ENCODE measurements at regions not wholly inside any gene's neighbourhood (a gene's known extent, or its start where the extent isn't known, plus 50 kb on each side); places are given as distances from the start of the nearest gene placed in this dataset.
"Not testable (repeated sequence)": the region's sequence is repeated elsewhere in the genome, so short reads cannot be mapped to it uniquely, and the experiment has no call there.

DNA sequence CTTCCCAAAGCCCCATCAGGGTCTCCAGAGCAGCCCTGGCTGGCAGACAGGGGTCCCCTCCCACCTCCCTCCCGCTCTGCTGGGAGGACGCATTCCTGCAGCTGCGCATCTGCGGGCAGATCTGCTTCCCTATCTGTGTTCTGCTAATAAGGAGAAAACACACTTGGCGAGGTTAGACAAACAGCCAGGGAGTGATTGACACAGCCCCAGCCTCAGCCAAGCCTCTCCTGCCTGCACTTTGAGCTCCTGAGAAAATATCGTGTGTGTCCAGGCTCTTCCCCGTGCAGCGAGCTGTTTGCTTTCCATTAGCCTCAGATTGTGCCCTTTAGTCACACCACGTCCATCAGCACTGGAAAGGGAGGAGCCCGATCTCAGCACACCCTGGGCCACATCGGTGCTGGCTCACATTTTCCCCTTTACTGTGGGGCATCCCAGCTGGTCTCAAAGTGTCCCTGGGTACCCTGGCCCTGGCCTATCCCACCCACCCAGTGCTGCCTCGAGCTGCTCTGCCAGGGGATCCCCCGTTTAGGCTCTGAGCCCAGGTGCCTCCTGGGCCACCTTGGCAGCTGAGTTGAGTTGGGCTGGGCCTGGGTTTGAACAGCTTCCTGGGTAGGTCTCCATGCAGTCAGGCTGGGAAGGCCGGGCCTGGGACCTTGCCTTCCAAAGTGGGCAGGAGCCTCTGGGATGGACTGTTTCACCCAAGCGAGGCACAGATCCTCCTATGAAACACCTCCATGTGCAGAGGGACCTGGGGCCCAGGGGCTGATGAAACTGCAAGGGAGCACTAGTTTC is 61.1 kb downstream of the BARX1 start:
- H3K9me3 ChIP-seq (ENCODE audit: control insufficient read depth, low read depth, low read length): peaks cover 13% of the 10 kb centered on the region
- no peak overlapping the region for H3K27ac ChIP-seq (ENCODE audit: low read length)
- H3K27me3 ChIP-seq (ENCODE audit: control insufficient read depth, insufficient read depth, low read length): no peaks in the 10 kb centered on the region
- H3K4me3 ChIP-seq (ENCODE audit: low read length): no peak overlapping the region
- no peaks in the 10 kb centered on the region for H3K4me1 ChIP-seq (ENCODE audit: control insufficient read depth, low read depth, low read length)
- H3K36me3 ChIP-seq (ENCODE audit: control insufficient read depth, low read depth, low read length): no peaks in the 10 kb centered on the region
- no peak overlapping the region for H3K9ac ChIP-seq (ENCODE audit: low read length)

GRCh38 chr9:93893194-93893593 is 62.0 kb downstream of the BARX1 start:
- no peak overlapping the region for H3K27ac ChIP-seq (ENCODE audit: low read length)
- H3K9ac ChIP-seq (ENCODE audit: low read length): no peak overlapping the region
- H3K9me3 ChIP-seq (ENCODE audit: control insufficient read depth, low read depth, low read length): peaks cover 13% of the 10 kb centered on the region
- no peaks in the 10 kb centered on the region for H3K36me3 ChIP-seq (ENCODE audit: control insufficient read depth, low read depth, low read length)
- no peak overlapping the region for H3K4me3 ChIP-seq (ENCODE audit: low read length)
- no peaks in the 10 kb centered on the region for H3K4me1 ChIP-seq (ENCODE audit: control insufficient read depth, low read depth, low read length)
- H3K27me3 ChIP-seq (ENCODE audit: control insufficient read depth, insufficient read depth, low read length): no peaks in the 10 kb centered on the region

DNA sequence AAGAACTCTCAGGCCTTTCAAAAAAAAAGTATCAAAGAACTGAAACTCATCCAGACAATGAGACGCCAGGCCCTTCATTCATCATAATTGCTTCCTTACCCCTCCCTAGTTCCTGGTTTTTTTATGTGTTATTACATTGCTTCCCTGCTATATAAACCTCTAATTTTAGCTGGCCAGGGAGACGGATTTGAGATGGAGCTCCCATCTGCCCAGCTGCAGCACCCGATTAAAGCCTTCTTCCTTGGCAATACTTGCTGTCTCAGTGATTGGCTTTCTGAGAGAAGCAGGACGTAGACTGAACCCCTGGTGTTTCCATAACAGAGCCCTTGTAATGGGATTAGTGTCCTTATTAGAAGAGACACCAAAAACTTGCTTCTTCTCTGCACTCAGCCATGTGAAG is 62.4 kb downstream of the BARX1 start:
- Histone ChIP-seq H3K9me3 (ENCODE audit: control insufficient read depth, low read depth, low read length) (peaks cover 13% of the 10 kb centered on the region), H3K4me1 (ENCODE audit: control insufficient read depth, low read depth, low read length) (no peaks in the 10 kb centered on the region), H3K9ac (ENCODE audit: low read length) (no peak overlapping the region), H3K4me3 (ENCODE audit: low read length) (no peak overlapping the region), H3K27me3 (ENCODE audit: control insufficient read depth, insufficient read depth, low read length) (no peaks in the 10 kb centered on the region), H3K27ac (ENCODE audit: low read length) (no peak overlapping the region), H3K36me3 (ENCODE audit: control insufficient read depth, low read depth, low read length) (no peaks in the 10 kb centered on the region)

GRCh38 chr9:93891549-93892310 is 63.4 kb downstream of the BARX1 start:
- H3K4me1 ChIP-seq (ENCODE audit: control insufficient read depth, low read depth, low read length): no peaks in the 10 kb centered on the region
- H3K9me3 ChIP-seq (ENCODE audit: control insufficient read depth, low read depth, low read length): peaks cover 13% of the 10 kb centered on the region
- H3K27me3 ChIP-seq (ENCODE audit: control insufficient read depth, insufficient read depth, low read length): no peaks in the 10 kb centered on the region
- no peaks in the 10 kb centered on the region for H3K36me3 ChIP-seq (ENCODE audit: control insufficient read depth, low read depth, low read length)
- no peak overlapping the region for H3K27ac ChIP-seq (ENCODE audit: low read length)
- no peak overlapping the region for H3K9ac ChIP-seq (ENCODE audit: low read length)
- H3K4me3 ChIP-seq (ENCODE audit: low read length): no peak overlapping the region

GRCh38 chr9:93891050-93891449 is 64.1 kb downstream of the BARX1 start:
- Histone ChIP-seq H3K27me3 (ENCODE audit: control insufficient read depth, insufficient read depth, low read length) (no peaks in the 10 kb centered on the region), H3K4me3 (ENCODE audit: low read length) (no peak overlapping the region), H3K27ac (ENCODE audit: low read length) (no peak overlapping the region), H3K9me3 (ENCODE audit: control insufficient read depth, low read depth, low read length) (peaks cover 13% of the 10 kb centered on the region), H3K9ac (ENCODE audit: low read length) (no peak overlapping the region), H3K36me3 (ENCODE audit: control insufficient read depth, low read depth, low read length) (no peaks in the 10 kb centered on the region), H3K4me1 (ENCODE audit: control insufficient read depth, low read depth, low read length) (no peaks in the 10 kb centered on the region)

DNA sequence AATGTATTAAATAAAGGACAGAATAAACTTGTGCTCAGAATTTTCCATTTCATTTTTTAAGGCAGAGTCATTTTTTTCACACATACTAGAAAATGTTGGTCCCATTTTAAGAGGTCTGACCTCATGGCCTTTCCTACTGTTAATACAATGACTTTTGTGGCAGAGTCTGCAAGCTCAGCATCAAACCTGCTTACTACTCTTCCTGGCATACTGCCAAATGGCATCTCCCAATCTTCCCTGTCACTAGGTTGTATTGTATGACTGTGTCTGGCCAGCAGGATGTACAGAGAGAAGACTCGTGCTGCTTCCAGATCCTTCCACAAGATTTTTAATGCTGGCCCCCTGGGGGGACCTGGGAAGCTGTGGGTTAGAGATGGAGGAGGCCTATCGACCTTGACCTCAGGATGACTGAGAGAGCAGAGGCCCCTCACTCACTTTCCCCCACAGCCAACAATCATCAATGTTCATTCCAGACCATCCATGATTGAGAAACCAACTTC is 64.7 kb downstream of the BARX1 start:
- no peaks in the 10 kb centered on the region for H3K4me1 ChIP-seq (ENCODE audit: control insufficient read depth, low read depth, low read length)
- no peaks in the 10 kb centered on the region for H3K27me3 ChIP-seq (ENCODE audit: control insufficient read depth, insufficient read depth, low read length)
- no peak overlapping the region for H3K9ac ChIP-seq (ENCODE audit: low read length)
- H3K27ac ChIP-seq (ENCODE audit: low read length): no peak overlapping the region
- no peaks in the 10 kb centered on the region for H3K36me3 ChIP-seq (ENCODE audit: control insufficient read depth, low read depth, low read length)
- peaks cover 13% of the 10 kb centered on the region for H3K9me3 ChIP-seq (ENCODE audit: control insufficient read depth, low read depth, low read length)
- no peak overlapping the region for H3K4me3 ChIP-seq (ENCODE audit: low read length)

GRCh38 chr9:93886911-93887310 is 68.2 kb downstream of the BARX1 start:
- H3K9me3 ChIP-seq (ENCODE audit: control insufficient read depth, low read depth, low read length): no peaks in the 10 kb centered on the region
- H3K4me3 ChIP-seq (ENCODE audit: low read length): no peak overlapping the region
- no peaks in the 10 kb centered on the region for H3K4me1 ChIP-seq (ENCODE audit: control insufficient read depth, low read depth, low read length)
- H3K9ac ChIP-seq (ENCODE audit: low read length): no peak overlapping the region
- no peaks in the 10 kb centered on the region for H3K36me3 ChIP-seq (ENCODE audit: control insufficient read depth, low read depth, low read length)
- H3K27me3 ChIP-seq (ENCODE audit: control insufficient read depth, insufficient read depth, low read length): no peaks in the 10 kb centered on the region
- H3K27ac ChIP-seq (ENCODE audit: low read length): no peak overlapping the region

- Histone ChIP-seq H3K4me1 (ENCODE audit: control insufficient read depth, low read depth, low read length) (no peaks in the 10 kb centered on the region), H3K4me3 (ENCODE audit: low read length) (no peak overlapping the region), H3K9me3 (ENCODE audit: control insufficient read depth, low read depth, low read length) (no peaks in the 10 kb centered on the region)
These were observed 70.3 kb downstream of the BARX1 start for GRCh38 chr9:93884808-93885207.

GRCh38 chr9:93879662-93880407 is 75.3 kb downstream of the BARX1 start:
- not testable (repeated sequence) for H3K4me3 ChIP-seq (ENCODE audit: low read length); H3K27me3 ChIP-seq (ENCODE audit: control insufficient read depth, insufficient read depth, low read length); H3K4me1 ChIP-seq (ENCODE audit: control insufficient read depth, low read depth, low read length); H3K9ac ChIP-seq (ENCODE audit: low read length); H3K36me3 ChIP-seq (ENCODE audit: control insufficient read depth, low read depth, low read length); H3K27ac ChIP-seq (ENCODE audit: low read length); H3K9me3 ChIP-seq (ENCODE audit: control insufficient read depth, low read depth, low read length)

More at GRCh38 chr9:93884808-93885207, 70.3 kb downstream of the BARX1 start:
- no peaks in the 10 kb centered on the region for H3K36me3 ChIP-seq (ENCODE audit: control insufficient read depth, low read depth, low read length)
- H3K9ac ChIP-seq (ENCODE audit: low read length): no peak overlapping the region
- no peak overlapping the region for H3K27ac ChIP-seq (ENCODE audit: low read length)
- H3K27me3 ChIP-seq (ENCODE audit: control insufficient read depth, insufficient read depth, low read length): no peaks in the 10 kb centered on the region

DNA sequence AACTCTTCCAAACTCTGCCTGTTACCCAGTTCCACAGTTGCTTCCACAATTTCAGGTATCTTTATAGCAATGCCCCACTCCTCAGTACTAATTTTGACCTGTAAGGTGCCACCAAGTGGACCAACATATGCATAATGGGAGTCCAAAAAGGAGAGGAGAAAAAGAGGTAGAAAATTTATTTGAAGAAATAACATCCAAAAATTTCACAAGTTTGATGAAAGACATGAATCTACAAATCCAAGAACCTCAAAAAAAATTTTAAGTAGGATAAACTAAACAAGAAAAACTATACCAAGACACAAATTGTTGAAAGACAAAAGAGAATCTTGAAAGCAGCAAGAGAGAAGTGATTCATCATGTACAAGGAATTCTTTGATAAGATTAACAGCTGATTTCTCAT is 79.8 kb downstream of the BARX1 start:
- Histone ChIP-seq H3K27me3 (ENCODE audit: control insufficient read depth, insufficient read depth, low read length) (no peaks in the 10 kb centered on the region), H3K9ac (ENCODE audit: low read length) (no peak overlapping the region), H3K4me3 (ENCODE audit: low read length) (no peak overlapping the region), H3K4me1 (ENCODE audit: control insufficient read depth, low read depth, low read length) (no peaks in the 10 kb centered on the region), H3K27ac (ENCODE audit: low read length) (no peak overlapping the region), H3K9me3 (ENCODE audit: control insufficient read depth, low read depth, low read length) (peaks cover 19% of the 10 kb centered on the region), H3K36me3 (ENCODE audit: control insufficient read depth, low read depth, low read length) (no peaks in the 10 kb centered on the region)

DNA sequence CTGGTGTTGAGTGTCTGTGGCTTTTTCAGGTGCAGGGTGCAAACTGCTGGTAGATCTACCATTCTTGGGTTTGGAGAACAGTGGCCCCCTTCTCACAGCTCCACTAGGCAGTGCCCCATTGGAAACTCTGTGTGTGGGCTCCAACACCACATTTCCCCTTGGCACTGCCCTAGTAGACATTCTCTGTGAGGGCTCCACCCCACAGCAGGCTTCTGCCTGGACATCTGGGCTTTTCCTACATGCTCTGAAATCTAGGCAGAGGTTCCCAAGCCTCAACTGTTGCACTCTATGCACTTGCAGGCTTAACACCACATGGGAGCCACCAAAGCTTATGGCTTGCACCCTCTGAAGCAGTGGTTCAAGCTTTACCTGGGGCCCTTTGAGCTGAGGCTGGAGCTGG is 80.9 kb downstream of the BARX1 start:
- Histone ChIP-seq H3K4me1 (ENCODE audit: control insufficient read depth, low read depth, low read length) (peaks cover 6% of the 10 kb centered on the region), H3K9me3 (ENCODE audit: control insufficient read depth, low read depth, low read length) (peaks cover 19% of the 10 kb centered on the region), H3K9ac (ENCODE audit: low read length) (no peak overlapping the region), H3K4me3 (ENCODE audit: low read length) (no peak overlapping the region), H3K27me3 (ENCODE audit: control insufficient read depth, insufficient read depth, low read length) (no peaks in the 10 kb centered on the region), H3K36me3 (ENCODE audit: control insufficient read depth, low read depth, low read length) (no peaks in the 10 kb centered on the region), H3K27ac (ENCODE audit: low read length) (no peak overlapping the region)
